Activated CD8-positive, alpha-beta memory T cell treated with anti-CD3 and anti-CD28 coated beads, Interleukin-2, amount 50 U/mL, for 1 hour (primary cell): ENCODE measurements at regions not wholly inside any gene's neighbourhood (a gene's known extent, or its start where the extent isn't known, plus 50 kb on each side); places are given as distances from the start of the nearest gene placed in this dataset.

Source experiments
- DNase-seq: peaks from one replicate; pipeline ENCODE4 v3.0.0-alpha.2; 2020; ENCODE audit errors: extremely low read depth

DNA sequence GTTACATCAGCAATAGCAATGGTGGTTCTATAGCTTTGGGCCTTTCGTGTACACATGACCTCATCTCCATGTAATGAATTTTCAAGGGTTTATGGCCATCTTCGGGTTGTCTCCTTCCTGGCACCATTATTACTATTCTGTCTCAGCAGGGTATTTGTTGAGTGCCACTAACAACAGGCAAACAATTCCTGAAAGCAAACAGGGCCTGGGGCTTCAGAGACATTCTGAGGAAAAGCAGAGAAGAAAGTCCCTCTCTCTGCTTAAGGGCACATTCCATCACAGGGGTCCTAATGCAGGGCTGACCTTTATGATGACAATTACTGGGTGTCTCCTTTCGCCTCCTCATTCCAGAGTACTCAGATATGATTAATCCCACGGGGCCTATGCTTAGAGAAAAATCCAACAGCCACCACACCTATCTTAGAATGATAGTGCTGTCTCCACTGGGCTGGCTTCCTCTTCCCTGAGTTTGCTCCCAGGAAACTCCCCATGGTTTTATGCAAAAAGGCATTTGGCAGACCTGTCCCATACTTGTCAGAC is 540.2 kb upstream of the ZNF462 start:
- no peak for DNase-seq

GRCh38 chr9:106324053-106324585 is 538.8 kb upstream of the ZNF462 start:
- no peak for DNase-seq

GRCh38 chr9:106324591-106325280 is 538.2 kb upstream of the ZNF462 start:
- DNase-seq: no peak

DNA sequence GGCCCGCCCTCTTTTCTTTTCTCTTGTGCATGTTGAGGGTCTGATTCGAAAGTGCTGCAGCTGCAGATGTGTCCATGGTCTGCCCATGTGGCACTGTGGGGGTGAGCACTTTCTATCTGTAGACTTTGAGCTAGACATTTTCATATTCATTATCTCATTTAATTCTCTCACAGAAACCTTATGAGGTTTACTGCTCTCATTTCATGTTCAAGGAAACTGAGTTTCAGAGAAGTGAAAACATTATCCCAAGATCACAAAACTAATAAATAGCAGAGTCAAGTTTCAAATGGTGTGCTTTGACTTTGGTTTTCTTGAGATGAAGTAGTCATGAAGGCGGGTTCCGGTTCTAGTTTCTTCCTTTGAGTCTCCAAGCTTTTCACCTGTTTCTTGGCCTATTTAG is 536.5 kb upstream of the ZNF462 start:
- no peak for DNase-seq

DNA sequence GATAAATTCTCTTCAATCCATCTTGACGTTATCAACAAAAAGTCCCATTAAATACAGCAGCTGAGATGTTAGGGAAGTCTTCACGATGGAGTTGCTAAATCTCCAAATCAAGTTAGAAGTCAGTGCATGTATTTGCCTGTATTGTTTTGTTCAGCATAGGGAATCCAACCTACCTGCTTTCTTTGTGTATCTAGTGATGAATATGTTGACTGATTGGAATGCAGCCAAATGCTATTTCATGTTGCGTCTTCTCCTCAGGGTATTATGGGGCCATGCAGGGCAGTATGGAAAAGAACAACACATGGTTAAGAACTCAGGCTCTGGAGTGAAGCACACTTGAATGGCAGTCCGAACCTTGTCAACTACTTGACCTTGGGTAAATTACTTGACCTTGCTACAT is 529.5 kb upstream of the ZNF462 start:
- no peak for DNase-seq

GRCh38 chr9:106334081-106334480 is 528.9 kb upstream of the ZNF462 start:
- no peak for DNase-seq

GRCh38 chr9:106339882-106340281 is 523.1 kb upstream of the ZNF462 start:
- no peak for DNase-seq

GRCh38 chr9:106350777-106351176 is 512.2 kb upstream of the ZNF462 start:
- DNase-seq: no peak

DNA sequence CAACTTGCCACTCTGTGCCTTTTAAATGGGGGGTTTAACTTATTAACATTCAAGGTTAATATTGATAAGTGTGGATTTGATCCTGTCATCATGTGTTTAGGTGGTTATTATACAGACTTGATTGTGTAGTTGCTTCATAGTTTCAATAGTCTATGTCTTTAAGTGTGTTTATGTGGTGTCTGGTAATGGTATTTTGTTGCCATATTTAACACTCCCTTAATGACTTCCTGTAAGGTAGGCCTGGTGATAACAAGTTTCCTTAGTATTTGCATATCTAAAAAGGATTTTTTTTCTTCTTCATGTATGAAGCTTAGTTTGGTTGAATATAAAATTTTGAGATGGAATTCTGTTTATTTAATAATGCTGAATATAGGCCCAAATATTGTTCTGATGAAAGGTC is 506.0 kb upstream of the ZNF462 start:
- no peak for DNase-seq

GRCh38 chr9:106358331-106358730 is 504.6 kb upstream of the ZNF462 start:
- no peak for DNase-seq

DNA sequence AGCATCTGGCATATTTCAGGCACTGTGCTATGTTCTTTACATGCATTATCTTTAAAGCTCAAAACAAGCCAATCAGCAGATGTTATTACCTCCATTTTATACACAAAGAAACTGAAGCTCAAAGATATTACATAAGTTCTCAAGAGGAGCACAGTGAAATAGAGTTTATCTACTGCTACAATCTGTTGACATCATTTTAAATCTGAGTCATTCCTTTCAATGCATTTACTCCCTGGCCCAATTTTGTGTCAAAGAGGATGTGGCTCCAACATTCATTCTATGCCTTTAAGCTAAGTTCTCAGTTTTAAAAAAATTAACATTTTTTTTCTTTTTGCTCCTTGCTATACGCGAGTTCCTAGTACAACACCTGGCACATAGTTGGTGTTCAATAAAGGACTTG is 486.3 kb upstream of the ZNF462 start:
- DNase-seq: no peak

GRCh38 chr9:106383072-106383471 is 479.9 kb upstream of the ZNF462 start:
- DNase-seq: no peak

- DNase-seq: no peak
Measured at GRCh38 chr9:106387965-106388364, 475.0 kb upstream of the ZNF462 start.

DNA sequence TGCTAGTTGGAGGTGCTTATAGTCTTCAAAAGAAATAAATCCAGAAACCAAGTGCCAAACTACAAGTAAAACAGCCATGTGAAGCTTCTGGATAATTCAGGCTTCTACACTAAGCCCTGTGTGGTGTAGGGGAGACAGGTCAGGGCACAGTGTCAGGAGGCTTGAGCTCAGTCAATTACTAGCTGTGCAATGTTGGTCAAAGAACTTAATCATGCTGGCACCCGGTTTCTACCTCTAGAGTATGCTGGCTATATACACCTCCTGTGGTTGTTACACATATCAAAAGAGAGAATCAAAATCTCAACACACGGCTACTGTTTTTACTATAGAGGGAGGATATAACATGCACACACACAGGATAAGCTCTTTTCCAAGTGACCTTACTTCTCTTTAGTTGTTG is 469.7 kb upstream of the ZNF462 start:
- no peak for DNase-seq

- no peak for DNase-seq
Measured at GRCh38 chr9:106400170-106400569, 462.8 kb upstream of the ZNF462 start.

DNA sequence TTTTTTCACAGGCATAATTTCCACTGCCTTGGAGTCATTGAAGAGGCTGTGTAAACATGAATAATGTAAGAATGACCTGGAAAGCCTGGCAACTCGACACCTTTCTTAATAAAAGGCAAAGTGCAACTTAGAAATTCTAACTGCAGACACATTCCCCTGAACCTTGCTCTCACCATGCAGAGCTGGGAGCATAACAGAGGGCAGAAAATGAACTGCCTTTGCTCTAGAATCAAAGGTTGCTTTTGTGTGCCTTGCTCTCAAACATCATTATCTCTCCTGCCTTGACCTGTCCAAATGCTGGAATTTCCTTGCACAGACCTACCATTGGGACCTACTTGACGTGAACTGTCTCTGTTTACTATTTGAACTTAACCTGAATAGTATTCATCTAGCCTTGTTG is 462.0 kb upstream of the ZNF462 start:
- no peak for DNase-seq

DNA sequence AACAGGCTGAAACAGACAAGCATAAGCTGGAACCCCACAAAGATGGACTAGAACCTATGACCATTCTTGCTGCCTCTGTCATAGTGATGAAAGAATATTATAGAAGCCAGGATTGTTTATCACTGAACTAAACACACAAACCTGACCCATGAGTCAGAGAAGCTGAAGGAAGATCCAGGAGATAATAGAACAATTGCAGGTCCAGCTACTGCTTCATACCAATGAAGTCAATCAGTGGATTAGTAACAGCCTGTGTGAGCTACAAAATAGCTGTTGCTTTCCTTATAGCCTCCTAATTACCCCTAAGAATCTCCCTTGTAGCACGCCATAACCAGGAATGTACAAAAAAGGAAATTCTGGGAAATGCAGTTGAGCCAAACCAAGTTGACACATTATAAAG is 459.9 kb upstream of the ZNF462 start:
- no peak for DNase-seq

GRCh38 chr9:106404137-106404536 is 458.8 kb upstream of the ZNF462 start:
- DNase-seq: no peak

DNA sequence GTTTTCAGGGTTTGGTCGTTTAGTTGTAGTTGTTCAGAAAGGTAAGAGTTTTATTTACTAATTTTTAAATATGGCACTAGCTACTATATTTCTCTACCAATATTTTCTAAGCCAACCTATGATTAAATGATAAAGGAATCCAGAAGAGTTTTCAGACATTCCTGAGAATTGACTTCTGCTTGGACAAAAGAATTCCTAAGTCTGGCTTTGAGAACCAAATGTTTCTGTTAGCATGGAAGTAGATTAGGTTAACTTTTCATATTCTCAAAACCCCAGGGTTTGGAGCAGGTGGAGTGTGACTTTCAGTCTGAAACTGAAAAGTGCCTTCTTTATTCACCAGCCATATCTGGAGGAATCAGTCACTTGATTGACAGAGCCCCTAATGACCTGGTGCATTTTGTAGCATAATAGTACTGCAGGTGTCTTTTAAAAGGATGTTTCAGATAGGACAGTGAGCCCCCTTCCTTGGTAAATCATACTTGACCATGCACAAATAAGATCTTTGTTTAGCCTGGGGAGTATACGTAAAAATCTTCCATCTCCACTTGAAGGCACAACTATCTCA is 457.0 kb upstream of the ZNF462 start:
- no peak for DNase-seq

DNA sequence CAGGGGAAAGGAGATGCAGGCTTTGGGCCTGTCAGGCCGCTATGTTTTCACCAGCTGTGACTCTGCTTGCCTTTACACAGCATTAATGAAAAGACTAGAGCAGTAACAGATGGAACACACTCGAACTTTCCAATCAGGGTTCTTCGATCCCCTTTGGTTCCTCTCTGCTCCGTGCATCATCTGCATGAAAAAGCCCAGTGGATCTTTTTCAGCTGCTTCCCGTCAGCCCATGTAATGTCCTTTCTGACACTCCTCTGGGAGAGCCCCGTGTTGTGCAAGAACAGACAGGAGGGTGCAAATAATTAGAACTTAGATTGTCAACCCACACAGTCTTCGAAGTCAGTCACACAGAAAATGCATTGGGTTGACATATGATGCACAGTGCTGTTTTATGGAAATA is 448.9 kb upstream of the ZNF462 start:
- no peak for DNase-seq

DNA sequence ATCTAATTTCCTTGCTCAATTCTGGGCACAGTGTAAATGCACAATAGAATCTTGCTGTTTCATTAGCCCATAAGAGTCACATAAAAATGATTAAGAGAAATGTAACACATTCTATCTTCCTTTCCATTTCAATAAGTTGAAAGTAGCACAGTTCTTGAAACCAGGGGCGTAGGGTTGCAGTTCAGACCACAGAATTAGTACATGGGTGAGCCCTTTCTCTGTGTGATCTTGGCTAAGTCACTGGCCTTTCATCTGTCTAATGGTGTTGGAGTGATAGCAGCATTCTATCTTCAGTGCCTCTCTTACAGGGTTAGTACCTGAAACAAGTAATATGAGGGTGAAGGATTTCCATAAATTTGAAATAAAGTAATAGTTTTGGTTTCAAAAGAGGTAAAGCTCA is 445.3 kb upstream of the ZNF462 start:
- no peak for DNase-seq

DNA sequence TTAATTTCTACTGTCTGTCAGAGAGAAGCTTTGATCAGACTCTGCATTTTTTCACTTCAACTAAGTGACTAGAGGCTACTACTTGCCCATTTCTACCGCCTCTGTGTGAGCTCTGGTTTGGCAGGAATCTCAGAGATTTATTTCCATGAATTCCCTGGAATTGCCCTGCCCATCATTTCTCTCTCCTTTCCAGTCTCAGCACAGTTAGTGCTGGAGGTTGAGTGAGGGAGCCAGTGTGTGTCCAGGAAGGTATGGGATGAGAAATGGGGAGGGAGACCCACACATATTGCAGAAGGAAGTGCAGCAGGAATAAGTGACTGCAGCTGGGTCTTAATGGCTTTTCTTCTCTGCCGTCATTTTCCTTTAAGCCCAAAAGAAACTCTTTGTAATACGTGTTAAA is 443.1 kb upstream of the ZNF462 start:
- DNase-seq: no peak

GRCh38 chr9:106420511-106420944 is 442.4 kb upstream of the ZNF462 start:
- DNase-seq: no peak
